OCI-LY1 (cell line): ENCODE measurements at regions not wholly inside any gene's neighbourhood (a gene's known extent, or its start where the extent isn't known, plus 50 kb on each side); places are given as distances from the start of the nearest gene placed in this dataset.

Experiments
- H2AFZ ChIP-seq: fragments of 200-600 bp; sonication (generic), shearing (Covaris generic); 2 replicates; pipeline ENCODE4 v1.6.0; 2014; ENCODE audit warnings: antibody characterized with exemption, mild to moderate bottlenecking, low read length
- H3F3A ChIP-seq: fragments of 200-600 bp; sonication (generic), shearing (Covaris generic); 2 replicates; pipeline ENCODE4 v1.6.0; 2014; ENCODE audit warnings: mild to moderate bottlenecking, antibody characterized with exemption, low read length, moderate library complexity; ENCODE audit not compliant: insufficient read depth
- H3K27ac ChIP-seq: fragments of 200-600 bp; sonication (generic); 2 replicates; pipeline ENCODE4 v1.5.1; 2014; ENCODE audit warnings: low read length, mixed run types, mild to moderate bottlenecking, low read depth; ENCODE audit not compliant: poor library complexity, severe bottlenecking
- H3K27me3 ChIP-seq: fragments of 200-600 bp; sonication (generic); 2 replicates; pipeline ENCODE4 v1.6.0; 2014; ENCODE audit warnings: antibody characterized with exemption, mild to moderate bottlenecking, low read length, moderate library complexity; ENCODE audit not compliant: insufficient read depth
- H3K36me3 ChIP-seq: fragments of 200-600 bp; sonication (generic); 2 replicates; pipeline ENCODE4 v1.6.1; 2014; ENCODE audit warnings: mild to moderate bottlenecking, antibody characterized with exemption, low read length, moderate library complexity, mixed read lengths; ENCODE audit not compliant: insufficient read depth
- H3K4me1 ChIP-seq: fragments of 200-600 bp; sonication (generic); 2 replicates; pipeline ENCODE4 v1.5.1; 2014; ENCODE audit warnings: mild to moderate bottlenecking, low read length, moderate library complexity; ENCODE audit not compliant: insufficient read depth, severe bottlenecking
- H3K4me2 ChIP-seq: fragments of 200-600 bp; sonication (generic), shearing (Covaris generic); 2 replicates; pipeline ENCODE4 v1.6.1; 2014; ENCODE audit warnings: low read length
- H3K4me3 ChIP-seq: fragments of 200-600 bp; sonication (generic); 2 replicates; pipeline ENCODE4 v1.5.1; 2014; ENCODE audit warnings: low read length, low read depth, mild to moderate bottlenecking, mixed read lengths; ENCODE audit not compliant: poor library complexity, severe bottlenecking
- H3K79me2 ChIP-seq: fragments of 200-600 bp; shearing (Covaris generic); 2 replicates; pipeline ENCODE4 v1.6.1; 2016; ENCODE audit warnings: mixed run types, low read length, mixed read lengths; ENCODE audit not compliant: insufficient read depth
- H3K9ac ChIP-seq: fragments of 200-600 bp; sonication (generic), shearing (Covaris generic); 2 replicates; pipeline ENCODE4 v1.6.1; 2014; ENCODE audit warnings: mild to moderate bottlenecking, low read length, mixed read lengths
- H3K9me2 ChIP-seq: fragments of 200-600 bp; sonication (generic), shearing (Covaris generic); 2 replicates; pipeline ENCODE4 v1.6.1; 2014; ENCODE audit warnings: low read depth, mild to moderate bottlenecking, low read length, mixed read lengths
- H3K9me3 ChIP-seq: fragments of 200-600 bp; shearing (Covaris generic); 2 replicates; pipeline ENCODE4 v1.6.1; 2014; ENCODE audit warnings: low read length, mixed read lengths
- H4K20me1 ChIP-seq: fragments of 200-600 bp; sonication (generic), shearing (Covaris generic); 2 replicates; pipeline ENCODE4 v1.6.0; 2016; ENCODE audit warnings: mild to moderate bottlenecking, low read length; ENCODE audit not compliant: insufficient read depth
- CTCF ChIP-seq: fragments of 200-600 bp; sonication (generic), shearing (Covaris generic); IDR thresholded peaks from 2 replicates; pipeline ENCODE4 v1.5.1; 2017; ENCODE audit warnings: mild to moderate bottlenecking, antibody characterized with exemption, low read length, moderate library complexity, mixed read lengths
- EZH2 ChIP-seq: fragments of 200-600 bp; sonication (generic), shearing (Covaris generic); IDR thresholded peaks from 2 replicates; pipeline ENCODE4 v1.8.0; 2017; ENCODE audit warnings: borderline replicate concordance, mixed run types, mild to moderate bottlenecking, antibody characterized with exemption, low read length, moderate library complexity, mixed read lengths

GRCh38 chr2:236993286-236993685 is 92.4 kb upstream of the COPS8 start:
- no peaks in the 10 kb centered on the region for H3K4me1 ChIP-seq
- H3K36me3 ChIP-seq, result no peaks in the 10 kb centered on the region
- no peak overlapping the region for H3K4me2 ChIP-seq
- no peak overlapping the region for H3K9ac ChIP-seq
- H3K4me3 ChIP-seq, result no peak overlapping the region
- H3K27ac ChIP-seq, result no peak overlapping the region
- H4K20me1 ChIP-seq, result no peaks in the 10 kb centered on the region
- no peak for TF ChIP-seq CTCF
- TF ChIP-seq EZH2, result no peak
- 0 out of 2 replicates have a peak, but pooled peaks cover 7% of the 10 kb centered on the region for H3K27me3 ChIP-seq
- H3K9me3 ChIP-seq, result no peaks in the 10 kb centered on the region
- H3F3A ChIP-seq, result no peaks in the 10 kb centered on the region
- no peaks in the 10 kb centered on the region for H3K9me2 ChIP-seq
- no peak overlapping the region for H2AFZ ChIP-seq
- no peaks in the 10 kb centered on the region for H3K79me2 ChIP-seq

- no peaks in the 10 kb centered on the region for H3F3A ChIP-seq
- H3K9me2 ChIP-seq, result no peaks in the 10 kb centered on the region
- no peak overlapping the region for H3K27ac ChIP-seq
- H3K79me2 ChIP-seq, result no peaks in the 10 kb centered on the region
- H3K4me1 ChIP-seq, result no peaks in the 10 kb centered on the region
- no peak overlapping the region for H3K4me3 ChIP-seq
- H3K4me2 ChIP-seq, result no peak overlapping the region
- H3K36me3 ChIP-seq, result no peaks in the 10 kb centered on the region
- H3K9ac ChIP-seq, result no peak overlapping the region
- 0 out of 2 replicates have a peak, but pooled peaks cover 7% of the 10 kb centered on the region for H3K27me3 ChIP-seq
- no peak overlapping the region for H2AFZ ChIP-seq
- H4K20me1 ChIP-seq, result no peaks in the 10 kb centered on the region
- no peak for TF ChIP-seq CTCF
- no peak for TF ChIP-seq EZH2
- no peaks in the 10 kb centered on the region for H3K9me3 ChIP-seq
These were observed 91.3 kb upstream of the COPS8 start for GRCh38 chr2:236994361-236994760.

GRCh38 chr2:236997069-236997715 is 88.5 kb upstream of the COPS8 start:
- H3K27ac ChIP-seq, result no peak overlapping the region
- no peak overlapping the region for H2AFZ ChIP-seq
- no peaks in the 10 kb centered on the region for H3K9me2 ChIP-seq
- no peaks in the 10 kb centered on the region for H3K79me2 ChIP-seq
- 0 out of 2 replicates have a peak, but pooled peaks cover 7% of the 10 kb centered on the region for H3K27me3 ChIP-seq
- no peak overlapping the region for H3K9ac ChIP-seq
- H3K4me3 ChIP-seq, result no peak overlapping the region
- H3K9me3 ChIP-seq, result no peaks in the 10 kb centered on the region
- no peaks in the 10 kb centered on the region for H3K36me3 ChIP-seq
- TF ChIP-seq CTCF (no peak), EZH2 (no peak)
- H3K4me2 ChIP-seq, result no peak overlapping the region
- no peaks in the 10 kb centered on the region for H3K4me1 ChIP-seq
- H3F3A ChIP-seq, result no peaks in the 10 kb centered on the region
- H4K20me1 ChIP-seq, result no peaks in the 10 kb centered on the region
